Mesendoderm (in vitro differentiated cells): ENCODE measurements at regions not wholly inside any gene's neighbourhood (a gene's known extent, or its start where the extent isn't known, plus 50 kb on each side); places are given as distances from the start of the nearest gene placed in this dataset.

Source experiments
- DNase-seq: peaks from one replicate; pipeline ENCODE4 v3.0.0; 2013
- H2AK5ac ChIP-seq: 2 replicates; pipeline ENCODE4 v1.6.1; 2013; ENCODE audit warnings: low read length, inconsistent platforms
- H2BK120ac ChIP-seq: 2 replicates; pipeline ENCODE4 v1.6.1; 2013; ENCODE audit warnings: low read depth, mild to moderate bottlenecking, low read length, moderate library complexity, mixed read lengths
- H2BK15ac ChIP-seq: replicated peaks from 2 replicates; pipeline ENCODE4 v1.6.1; 2013; ENCODE audit warnings: low read depth, mild to moderate bottlenecking, moderate library complexity
- H2BK5ac ChIP-seq: 2 replicates; pipeline ENCODE4 v1.6.1; 2013; ENCODE audit warnings: low read length, inconsistent platforms
- H3K18ac ChIP-seq: 2 replicates; pipeline ENCODE4 v1.6.1; 2013; ENCODE audit warnings: mild to moderate bottlenecking, low read length, mixed read lengths
- H3K23ac ChIP-seq: one replicate; pipeline ENCODE4 v1.6.1; 2013; ENCODE audit warnings: low read length
- H3K27ac ChIP-seq: 2 replicates; pipeline ENCODE4 v1.5.1; 2013; ENCODE audit warnings: low read depth, mild to moderate bottlenecking, inconsistent platforms, low read length, moderate library complexity
- H3K27me3 ChIP-seq: 2 replicates; pipeline ENCODE4 v1.6.1; 2013; ENCODE audit warnings: low read length, control low read depth, mild to moderate bottlenecking, inconsistent platforms; ENCODE audit not compliant: insufficient read depth, poor library complexity
- H3K36me3 ChIP-seq: 2 replicates; pipeline ENCODE4 v1.6.1; 2013; ENCODE audit warnings: low read length, inconsistent platforms; ENCODE audit not compliant: control insufficient read depth, insufficient read depth
- H3K4ac ChIP-seq: one replicate; pipeline ENCODE4 v1.6.1; 2013; ENCODE audit warnings: low read depth, mild to moderate bottlenecking, low read length, moderate library complexity
- H3K4me1 ChIP-seq: 2 replicates; pipeline ENCODE4 v1.6.1; 2013; ENCODE audit warnings: low read depth, low read length, inconsistent platforms; ENCODE audit not compliant: control insufficient read depth
- H3K4me2 ChIP-seq: 2 replicates; pipeline ENCODE4 v1.6.1; 2013; ENCODE audit warnings: low read length
- H3K4me3 ChIP-seq: 2 replicates; pipeline ENCODE4 v1.5.1; 2013; ENCODE audit warnings: mild to moderate bottlenecking, low read length
- H3K56ac ChIP-seq: one replicate; pipeline ENCODE4 v1.6.1; 2013; ENCODE audit warnings: low read length
- H3K79me1 ChIP-seq: 2 replicates; pipeline ENCODE4 v1.6.1; 2013; ENCODE audit warnings: low read length, inconsistent platforms
- H3K79me2 ChIP-seq: 2 replicates; pipeline ENCODE4 v1.6.1; 2013; ENCODE audit warnings: mild to moderate bottlenecking, low read length; ENCODE audit not compliant: control insufficient read depth, insufficient read depth
- H3K9ac ChIP-seq: 2 replicates; pipeline ENCODE4 v1.6.1; 2013; ENCODE audit warnings: low read length, inconsistent platforms
- H4K5ac ChIP-seq: one replicate; pipeline ENCODE4 v1.6.1; 2013; ENCODE audit warnings: low read length
- H4K8ac ChIP-seq: one replicate; pipeline ENCODE4 v1.6.1; 2013; ENCODE audit warnings: low read depth, mild to moderate bottlenecking, control low read depth, low read length, moderate library complexity
- WGBS: extraction: QIAGEN DNeasy Blood & Tissue Kit; methylation state at CpG from one replicate; pipeline ENCODE4 v1.1.7; 2013; ENCODE audit warnings: low lambda C conversion rate, missing lambda C conversion rate; ENCODE audit not compliant: insufficient coverage; ENCODE audit errors: extremely low coverage; 5-methylcytosine and 5-hydroxymethylcytosine counted together

DNA sequence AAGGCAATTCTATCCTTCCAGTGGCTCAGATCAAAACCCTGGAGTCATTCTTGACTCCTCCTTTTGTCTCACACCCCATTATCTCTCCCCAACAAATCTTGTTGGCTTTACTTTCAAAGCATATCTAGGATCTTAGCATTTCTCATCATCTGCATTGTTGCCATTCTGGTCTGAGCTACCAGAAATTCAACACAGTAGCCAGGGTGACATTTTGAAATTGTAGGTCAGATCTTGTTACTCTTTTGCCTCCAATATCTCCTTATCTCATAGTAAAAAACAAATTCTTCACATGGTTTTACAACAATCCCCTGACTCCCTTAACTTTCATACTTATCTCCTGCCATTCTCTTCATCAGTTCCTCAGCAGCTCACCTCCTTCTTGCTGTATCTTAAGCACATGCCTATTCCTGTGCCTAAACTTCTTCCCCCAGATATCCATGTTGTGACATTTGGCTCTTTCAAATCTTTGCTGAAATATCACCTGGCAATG is 115.8 kb downstream of the KLF5 start:
- H2BK15ac ChIP-seq, result no peak overlapping the region
- H3K56ac ChIP-seq, result no peak overlapping the region
- no peak overlapping the region for H2BK120ac ChIP-seq
- no peaks in the 10 kb centered on the region for H3K79me1 ChIP-seq
- no peak overlapping the region for H4K5ac ChIP-seq
- peak overlapping the region; percentile 51 for H3K27ac ChIP-seq
- DNase-seq, result peak; percentile 95
- H3K4me1 ChIP-seq, result peaks cover 13% of the 10 kb centered on the region
- no peak overlapping the region for H3K18ac ChIP-seq
- no peak overlapping the region for H3K23ac ChIP-seq
- no peaks in the 10 kb centered on the region for H3K79me2 ChIP-seq
- H3K4me3 ChIP-seq, result no peak overlapping the region
- no peak overlapping the region for H3K9ac ChIP-seq
- no peak overlapping the region for H2AK5ac ChIP-seq
- no peak overlapping the region for H2BK5ac ChIP-seq
- no peaks in the 10 kb centered on the region for H3K27me3 ChIP-seq
- no peak overlapping the region for H3K4me2 ChIP-seq
- no peak overlapping the region for H4K8ac ChIP-seq
- H3K36me3 ChIP-seq, result no peaks in the 10 kb centered on the region
- no peak overlapping the region for H3K4ac ChIP-seq

DNA sequence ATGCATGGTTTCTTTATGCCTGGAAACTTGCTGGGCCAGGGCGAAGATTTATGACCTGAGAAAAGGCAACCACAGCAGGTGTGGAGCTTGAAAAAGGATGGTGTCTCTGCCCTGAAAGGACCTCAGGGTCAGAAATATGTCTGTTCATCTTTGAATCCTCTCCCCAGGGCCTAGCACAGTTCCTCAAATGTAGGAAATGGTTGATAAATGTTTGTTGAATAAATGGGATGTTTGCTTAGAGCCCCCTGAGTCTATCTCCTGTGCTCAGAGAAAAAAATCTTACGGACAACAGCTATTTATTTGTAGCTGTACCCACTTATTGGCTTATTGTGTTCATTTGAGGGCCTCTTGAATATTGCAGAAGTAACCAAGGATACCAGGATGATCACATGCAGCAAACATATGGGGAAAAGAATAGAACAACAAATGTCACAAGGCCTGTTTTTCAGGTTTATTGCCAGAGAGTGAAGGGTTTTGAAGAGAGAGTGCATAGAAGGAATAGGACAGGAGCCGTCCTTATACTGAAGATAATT is 114.5 kb downstream of the KLF5 start:
- no peak overlapping the region for H3K27ac ChIP-seq
- H2AK5ac ChIP-seq, result peak overlapping the region; percentile 82

DNA sequence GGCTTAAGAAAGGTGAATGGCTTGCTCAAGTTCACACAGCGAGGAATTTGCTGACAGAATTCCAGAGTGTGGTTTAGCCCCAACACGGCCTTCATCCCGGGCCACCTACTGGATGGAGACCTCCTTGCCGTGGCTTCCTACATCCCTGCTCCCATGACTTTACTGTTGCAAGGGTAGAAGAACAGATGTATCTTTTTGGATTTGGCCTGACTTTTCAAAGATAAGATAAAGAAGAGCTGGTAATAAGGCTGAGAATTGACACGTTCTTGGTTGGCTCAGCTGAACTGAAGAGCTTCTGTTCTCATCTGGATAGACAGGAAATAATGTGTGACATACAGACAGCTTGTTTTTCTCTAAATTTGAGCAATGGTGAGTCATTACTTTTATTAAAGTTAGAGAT is 113.1 kb downstream of the KLF5 start:
- peak; percentile 89 for DNase-seq
- Histone ChIP-seq H3K23ac (no peak overlapping the region), H3K9ac (no peak overlapping the region), H2AK5ac (no peak overlapping the region), H3K4me3 (no peak overlapping the region), H2BK5ac (no peak overlapping the region), H3K27me3 (no peaks in the 10 kb centered on the region), H2BK15ac (no peak overlapping the region), H4K8ac (no peak overlapping the region), H3K79me2 (no peaks in the 10 kb centered on the region), H4K5ac (no peak overlapping the region), H3K56ac (peak overlapping the region; percentile 27), H2BK120ac (no peak overlapping the region), H3K27ac (no peak overlapping the region), H3K4me2 (no peak overlapping the region), H3K79me1 (no peaks in the 10 kb centered on the region), H3K18ac (no peak overlapping the region), H3K4ac (no peak overlapping the region), H3K4me1 (peaks cover 16% of the 10 kb centered on the region), H3K36me3 (no peaks in the 10 kb centered on the region)
- WGBS, result no CpG with 5 or more reads among the region's 5 CpGs

More for the DNA sequence above, 114.5 kb downstream of the KLF5 start:
- H2BK120ac ChIP-seq, result peak overlapping the region; percentile 89
- H3K36me3 ChIP-seq, result no peaks in the 10 kb centered on the region
- no peak overlapping the region for H3K23ac ChIP-seq
- H4K5ac ChIP-seq, result no peak overlapping the region
- H3K9ac ChIP-seq, result no peak overlapping the region
- H3K79me1 ChIP-seq, result no peaks in the 10 kb centered on the region
- H3K4me3 ChIP-seq, result no peak overlapping the region
- H3K4me1 ChIP-seq, result peaks cover 16% of the 10 kb centered on the region
- H3K4me2 ChIP-seq, result no peak overlapping the region
- no peak overlapping the region for H2BK15ac ChIP-seq
- no peaks in the 10 kb centered on the region for H3K79me2 ChIP-seq
- H3K56ac ChIP-seq, result peak overlapping the region; percentile 78
- no peak for DNase-seq
- no peaks in the 10 kb centered on the region for H3K27me3 ChIP-seq
- no CpG with 5 or more reads among the region's 3 CpGs for WGBS
- H4K8ac ChIP-seq, result peak overlapping the region; percentile 78
- H3K4ac ChIP-seq, result peak overlapping the region; percentile 94
- peak overlapping the region; percentile 56 for H3K18ac ChIP-seq
- H2BK5ac ChIP-seq, result peak overlapping the region; percentile 99

DNA sequence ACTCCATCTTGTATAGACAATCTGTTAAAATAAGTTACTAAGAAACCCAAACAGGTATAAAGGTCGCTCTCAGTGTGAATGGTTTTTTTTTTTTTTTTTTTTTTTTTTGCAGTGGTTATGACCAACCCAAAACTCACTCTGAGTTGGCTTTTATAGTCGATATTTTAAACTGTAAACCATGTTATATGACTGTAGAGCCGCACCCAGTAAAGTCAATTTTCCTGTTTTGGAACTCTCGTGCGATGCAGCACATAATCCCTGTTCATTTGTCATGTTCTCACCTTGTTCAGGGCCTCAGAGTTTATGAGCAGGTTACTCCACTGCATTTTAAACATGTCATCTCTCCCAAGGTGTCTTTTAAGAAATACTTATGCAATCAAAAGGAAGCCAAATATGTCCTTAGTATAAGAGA is 112.5 kb downstream of the KLF5 start:
- Histone ChIP-seq H4K5ac (no peak overlapping the region), H3K27ac (no peak overlapping the region), H3K27me3 (no peaks in the 10 kb centered on the region), H3K23ac (no peak overlapping the region), H3K18ac (no peak overlapping the region), H2BK5ac (no peak overlapping the region), H3K79me1 (no peaks in the 10 kb centered on the region), H4K8ac (no peak overlapping the region), H3K4me3 (no peak overlapping the region), H3K79me2 (no peaks in the 10 kb centered on the region), H3K4me1 (peaks cover 16% of the 10 kb centered on the region), H3K36me3 (no peaks in the 10 kb centered on the region), H3K9ac (no peak overlapping the region), H3K4me2 (no peak overlapping the region), H2BK15ac (peak overlapping the region; percentile 39), H3K56ac (no peak overlapping the region), H3K4ac (no peak overlapping the region), H2AK5ac (no peak overlapping the region), H2BK120ac (no peak overlapping the region)
- no CpG with 5 or more reads among the region's 5 CpGs for WGBS
- DNase-seq, result no peak

DNA sequence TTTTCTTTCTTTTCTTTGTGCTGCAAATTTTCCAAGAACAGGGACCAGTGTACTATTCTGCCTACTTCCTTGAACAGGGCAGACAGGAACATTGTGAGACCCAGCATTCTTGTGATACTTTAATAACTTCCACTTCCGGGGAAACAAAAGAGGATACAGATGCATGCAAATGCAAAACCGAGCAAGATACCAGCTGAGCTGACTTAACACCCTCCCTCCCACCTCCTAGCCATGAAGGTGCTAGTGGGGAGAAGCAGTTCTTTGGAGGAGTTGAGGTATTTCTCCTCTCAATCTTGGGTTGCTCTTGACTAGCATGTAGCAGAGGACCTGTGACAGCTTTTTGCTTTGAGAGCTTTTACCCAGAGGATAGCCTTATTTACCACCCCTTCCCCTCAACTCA is 111.2 kb downstream of the KLF5 start:
- no peak overlapping the region for H2BK5ac ChIP-seq
- no peak overlapping the region for H2BK15ac ChIP-seq
- H3K4me3 ChIP-seq, result no peak overlapping the region
- H2AK5ac ChIP-seq, result no peak overlapping the region
- no peaks in the 10 kb centered on the region for H3K36me3 ChIP-seq
- H3K18ac ChIP-seq, result no peak overlapping the region
- no peaks in the 10 kb centered on the region for H3K79me1 ChIP-seq
- no peaks in the 10 kb centered on the region for H3K27me3 ChIP-seq
- H2BK120ac ChIP-seq, result no peak overlapping the region
- H3K56ac ChIP-seq, result no peak overlapping the region
- no peak overlapping the region for H3K27ac ChIP-seq
- H3K4ac ChIP-seq, result no peak overlapping the region
- WGBS, result no CpG with 5 or more reads among the region's 2 CpGs
- no peak overlapping the region for H3K9ac ChIP-seq
- DNase-seq, result peak; percentile 74
- H4K5ac ChIP-seq, result no peak overlapping the region
- H3K79me2 ChIP-seq, result no peaks in the 10 kb centered on the region
- no peak overlapping the region for H3K23ac ChIP-seq
- no peak overlapping the region for H3K4me2 ChIP-seq
- H3K4me1 ChIP-seq, result peaks cover 14% of the 10 kb centered on the region
- no peak overlapping the region for H4K8ac ChIP-seq

DNA sequence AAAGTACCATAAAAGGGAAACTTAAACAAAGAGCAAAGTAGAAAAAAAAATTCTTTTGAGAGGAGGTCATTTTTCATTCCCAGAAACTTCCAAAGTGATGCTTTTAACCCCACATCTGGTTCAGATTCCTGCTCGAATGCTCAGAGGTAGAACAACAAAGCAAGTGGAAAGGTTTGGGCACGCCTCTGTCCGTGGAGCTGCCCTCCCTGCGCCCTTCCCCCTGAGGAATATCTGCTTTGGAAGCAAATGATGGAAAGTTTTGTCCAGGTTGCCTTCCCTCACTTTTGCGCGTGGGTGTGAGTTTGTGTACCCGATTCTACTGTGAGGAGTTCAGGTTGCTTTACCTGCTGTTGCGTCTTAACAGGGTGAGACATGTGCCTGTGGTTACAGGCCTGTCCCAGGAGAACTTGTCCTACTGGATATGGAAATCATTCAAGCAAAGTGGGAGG is 110.2 kb downstream of the KLF5 start:
- Histone ChIP-seq H3K18ac (peak overlapping the region; percentile 1), H3K4me1 (peaks cover 14% of the 10 kb centered on the region), H2BK5ac (peak overlapping the region; percentile 68), H4K8ac (no peak overlapping the region), H3K79me2 (no peaks in the 10 kb centered on the region), H3K36me3 (no peaks in the 10 kb centered on the region), H3K56ac (peak overlapping the region; percentile 54), H3K27me3 (no peaks in the 10 kb centered on the region), H3K9ac (no peak overlapping the region), H2BK15ac (no peak overlapping the region), H3K4ac (no peak overlapping the region), H3K4me2 (no peak overlapping the region), H3K23ac (no peak overlapping the region), H4K5ac (no peak overlapping the region), H3K27ac (no peak overlapping the region), H2AK5ac (no peak overlapping the region), H3K79me1 (no peaks in the 10 kb centered on the region), H2BK120ac (no peak overlapping the region), H3K4me3 (no peak overlapping the region)
- no CpG with 5 or more reads among the region's 8 CpGs for WGBS
- no peak for DNase-seq
